Skeletal muscle tissue (tissue), 3 donors: ENCODE measurements at regions not wholly inside any gene's neighbourhood (a gene's known extent, or its start where the extent isn't known, plus 50 kb on each side); places are given as distances from the start of the nearest gene placed in this dataset.

Source experiments
- H3K27ac ChIP-seq: one replicate; pipeline ENCODE4 v1.7.0; 2013; ENCODE audit warnings: mild to moderate bottlenecking, low read depth, low read length, inconsistent platforms
- H3K27me3 ChIP-seq, 3 donors: one replicate each; pipeline ENCODE4 v1.7.0; 2013; ENCODE audit warnings: low read length in 3 of 3; ENCODE audit not compliant: control insufficient read depth in 3 of 3, insufficient read depth in 3 of 3
- H3K36me3 ChIP-seq, 3 donors: one replicate each; pipeline ENCODE4 v1.7.0; 2013; ENCODE audit warnings: low read length in 3 of 3; ENCODE audit not compliant: control insufficient read depth in 3 of 3, insufficient read depth in 3 of 3
- H3K4me1 ChIP-seq, 3 donors: one replicate each; pipeline ENCODE4 v1.7.0; 2013; ENCODE audit warnings: low read length in 3 of 3, mild to moderate bottlenecking in 3 of 3; ENCODE audit not compliant: control insufficient read depth in 3 of 3, insufficient read depth in 3 of 3
- H3K4me3 ChIP-seq, 3 donors: one replicate each; pipeline ENCODE4 v1.7.0; 2013; ENCODE audit warnings: low read length in 3 of 3
- H3K9ac ChIP-seq, 3 donors: one replicate each; pipeline ENCODE4 v1.7.0; 2013; ENCODE audit warnings: low read length in 3 of 3, mild to moderate bottlenecking in 3 of 3, moderate library complexity in 2 of 3, low read depth in 1 of 3
- H3K9me3 ChIP-seq, 3 donors: one replicate each; pipeline ENCODE4 v1.7.0; 2013; ENCODE audit warnings: low read length in 3 of 3; ENCODE audit not compliant: control insufficient read depth in 3 of 3
- donor health status: Osteomylitis.

DNA sequence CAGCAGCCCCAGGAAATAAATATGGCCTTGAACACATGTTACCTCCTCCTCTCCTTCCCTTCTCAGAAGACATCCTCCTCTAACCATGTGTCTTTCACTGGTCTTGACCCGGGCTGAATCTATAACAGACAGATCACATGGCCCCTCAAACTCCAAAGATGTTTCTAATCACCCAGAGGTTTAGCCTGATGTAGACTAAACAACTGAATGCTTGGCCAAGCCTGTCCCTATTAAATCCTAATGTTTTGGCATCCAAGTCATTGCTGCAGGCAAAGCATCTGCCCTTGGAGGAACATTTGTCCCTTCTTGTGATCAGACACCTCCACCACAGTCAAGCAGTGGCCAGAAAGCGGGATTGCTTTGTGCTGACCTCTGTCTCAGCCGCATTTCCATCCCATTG lies 65.5 kb downstream of the ANKRD60 start:
- no peak overlapping the region for H3K4me3 ChIP-seq
- H3K9me3 ChIP-seq = no peaks in the 10 kb centered on the region
- peaks cover 0 to 6% (median 5%) of the 10 kb centered on the region in 3 donors for H3K27me3 ChIP-seq
- no peak overlapping the region for H3K9ac ChIP-seq
- no peak overlapping the region for H3K27ac ChIP-seq
- no peaks in the 10 kb centered on the region for H3K4me1 ChIP-seq
- no peaks in the 10 kb centered on the region for H3K36me3 ChIP-seq

DNA sequence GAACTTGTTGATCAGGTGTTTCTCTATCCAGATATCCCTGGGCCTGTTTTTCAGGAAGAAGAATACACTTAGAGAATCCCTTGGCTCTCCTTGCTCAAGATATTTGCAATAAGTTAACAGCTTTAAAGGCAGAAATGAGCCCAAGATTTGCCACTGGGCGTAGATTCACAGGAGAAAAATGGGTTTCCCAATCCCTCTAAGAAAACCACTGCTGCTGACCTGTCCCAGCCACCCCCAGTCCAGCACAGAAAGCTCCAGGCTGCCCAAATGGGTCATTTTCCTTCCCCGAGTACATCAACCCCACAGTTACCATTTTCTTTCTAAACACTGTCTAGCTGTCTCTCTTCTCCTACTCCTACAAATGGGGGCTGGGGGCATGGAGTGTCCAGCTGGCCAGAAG lies 67.3 kb downstream of the ANKRD60 start:
- Histone ChIP-seq H3K36me3 (no peaks in the 10 kb centered on the region), H3K27ac (no peak overlapping the region), H3K9me3 (no peaks in the 10 kb centered on the region), H3K9ac (no peak overlapping the region), H3K27me3 (peaks cover 0 to 6% (median 5%) of the 10 kb centered on the region in 3 donors), H3K4me3 (no peak overlapping the region), H3K4me1 (no peaks in the 10 kb centered on the region)

GRCh38 chr20:58160451-58161061 lies 67.9 kb downstream of the ANKRD60 start:
- no peaks in the 10 kb centered on the region for H3K4me1 ChIP-seq
- no peak overlapping the region for H3K27ac ChIP-seq
- no peak overlapping the region for H3K9ac ChIP-seq
- H3K36me3 ChIP-seq = no peaks in the 10 kb centered on the region
- no peaks in the 10 kb centered on the region for H3K9me3 ChIP-seq
- H3K4me3 ChIP-seq = no peak overlapping the region
- H3K27me3 ChIP-seq = peaks cover 0 to 6% (median 5%) of the 10 kb centered on the region in 3 donors

- Histone ChIP-seq H3K36me3 (no peaks in the 10 kb centered on the region), H3K9ac (no peak overlapping the region), H3K27ac (no peak overlapping the region), H3K4me3 (no peak overlapping the region), H3K4me1 (no peaks in the 10 kb centered on the region), H3K27me3 (peaks cover 13 to 16% (median 13%) of the 10 kb centered on the region in 3 donors), H3K9me3 (no peaks in the 10 kb centered on the region)
Measured at GRCh38 chr20:58155148-58155925, 73.1 kb downstream of the ANKRD60 start.

DNA sequence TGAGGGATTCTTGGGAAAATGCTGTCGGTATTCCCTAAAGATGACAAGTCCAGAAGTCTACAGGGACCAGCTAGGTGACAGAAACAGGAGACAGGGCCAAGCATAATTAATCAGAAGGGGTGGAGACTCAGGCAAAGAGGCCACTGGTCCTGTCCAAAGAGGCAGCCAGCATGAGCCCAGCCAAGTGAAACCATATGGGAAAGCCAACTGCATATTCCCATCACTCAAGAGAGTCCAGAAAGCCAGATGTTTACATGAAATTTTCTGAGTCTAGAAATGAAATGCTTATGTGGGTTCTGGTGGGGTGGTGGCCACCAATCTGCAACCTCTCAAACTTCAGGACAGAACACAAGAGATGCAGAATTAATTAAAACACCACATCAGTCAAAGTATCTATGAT lies 74.3 kb downstream of the ANKRD60 start:
- no peak overlapping the region for H3K9ac ChIP-seq
- no peak overlapping the region for H3K27ac ChIP-seq
- no peak overlapping the region for H3K4me3 ChIP-seq
- H3K36me3 ChIP-seq = no peaks in the 10 kb centered on the region
- H3K9me3 ChIP-seq = no peaks in the 10 kb centered on the region
- peaks cover 19 to 20% (median 20%) of the 10 kb centered on the region in 3 donors for H3K27me3 ChIP-seq
- no peaks in the 10 kb centered on the region for H3K4me1 ChIP-seq

DNA sequence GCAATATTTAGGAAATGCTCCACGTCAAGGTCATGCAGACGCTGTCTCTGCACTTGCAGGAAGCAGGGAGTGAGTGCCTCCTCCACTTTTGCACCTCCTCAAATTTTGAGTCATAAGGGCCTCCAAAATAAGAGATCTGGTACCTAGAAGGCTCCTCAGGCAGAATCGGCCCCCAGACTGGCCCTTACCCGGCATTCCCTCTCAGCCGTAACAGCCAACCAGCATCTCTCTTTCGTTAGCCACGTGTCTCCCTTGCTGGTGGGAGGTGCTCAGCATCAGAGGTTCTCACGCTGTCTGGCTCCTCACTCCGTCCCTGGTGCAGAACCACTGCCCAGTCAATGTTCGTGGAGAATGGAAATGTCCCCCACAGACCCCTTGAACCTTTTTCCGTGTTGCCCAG lies 75.3 kb downstream of the ANKRD60 start:
- Histone ChIP-seq H3K36me3 (no peaks in the 10 kb centered on the region), H3K4me1 (no peaks in the 10 kb centered on the region), H3K27ac (no peak overlapping the region), H3K27me3 (peaks cover 25 to 29% (median 28%) of the 10 kb centered on the region in 3 donors), H3K9me3 (no peaks in the 10 kb centered on the region), H3K4me3 (no peak overlapping the region), H3K9ac (no peak overlapping the region)

DNA sequence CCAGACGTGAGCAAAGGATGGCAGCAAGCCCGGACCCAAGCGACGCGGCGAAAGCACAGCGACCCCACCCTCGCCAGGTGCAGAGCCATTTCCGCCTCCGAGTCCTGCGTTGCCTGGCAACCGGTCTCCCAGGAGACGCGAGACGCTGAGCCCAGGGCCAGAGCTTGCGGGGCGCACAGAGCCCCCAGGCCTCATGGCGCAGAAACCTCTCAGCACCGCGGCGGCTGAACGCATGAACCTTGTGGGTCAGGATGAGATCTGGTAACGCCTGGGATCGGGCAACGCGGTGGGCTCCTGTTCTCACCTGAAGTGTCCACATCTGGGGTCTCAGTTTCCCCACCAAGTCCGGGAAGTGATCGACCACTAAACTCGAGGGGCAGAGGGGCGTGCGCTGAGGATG lies 77.7 kb downstream of the ANKRD60 start:
- Histone ChIP-seq H3K9ac (no peak overlapping the region), H3K4me1 (peaks cover 0 to 2% (median 0%) of the 10 kb centered on the region in 3 donors), H3K27me3 (peaks cover 29 to 35% (median 34%) of the 10 kb centered on the region in 3 donors), H3K9me3 (no peaks in the 10 kb centered on the region), H3K4me3 (no peak overlapping the region), H3K27ac (no peak overlapping the region), H3K36me3 (no peaks in the 10 kb centered on the region)

DNA sequence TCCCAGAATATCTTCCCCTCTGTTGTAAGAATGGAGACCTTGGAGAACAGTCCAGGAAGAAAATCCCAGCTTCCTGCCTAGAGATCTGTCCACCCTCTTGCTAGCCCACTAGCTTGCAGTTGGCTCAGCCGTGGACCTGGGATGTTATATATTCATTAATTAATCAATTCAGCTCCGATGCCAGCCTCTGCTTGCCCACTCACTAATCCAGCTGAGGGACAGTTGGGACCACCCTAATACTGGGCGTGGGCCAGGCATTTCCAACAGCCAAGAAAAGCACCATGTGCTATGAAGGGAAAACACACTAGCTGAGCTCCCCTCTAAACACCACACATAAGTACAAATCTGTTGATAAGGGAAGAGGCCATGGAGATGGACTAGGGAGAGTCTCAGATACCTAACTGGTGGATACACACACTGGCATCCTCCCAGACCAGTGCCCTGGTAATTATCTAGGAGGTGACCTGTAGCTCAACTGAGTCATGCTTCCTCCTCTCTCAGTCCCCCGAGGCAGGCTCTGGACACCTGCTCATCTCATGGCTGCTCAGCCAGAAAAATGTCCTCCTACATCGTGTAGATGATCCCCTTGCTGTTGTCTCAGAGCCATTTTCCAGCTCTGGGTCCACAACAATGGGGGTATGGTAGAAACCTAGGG lies 78.9 kb downstream of the ANKRD60 start:
- no peak overlapping the region for H3K4me3 ChIP-seq
- peaks cover 29 to 35% (median 34%) of the 10 kb centered on the region in 3 donors for H3K27me3 ChIP-seq

GRCh38 chr20:58148891-58149290 lies 79.6 kb downstream of the ANKRD60 start:
- Histone ChIP-seq H3K27ac (no peak overlapping the region), H3K4me1 (peaks cover 0 to 4% (median 0%) of the 10 kb centered on the region in 3 donors), H3K9ac (no peak overlapping the region), H3K27me3 (peaks cover 26 to 34% (median 34%) of the 10 kb centered on the region in 3 donors), H3K4me3 (no peak overlapping the region), H3K36me3 (no peaks in the 10 kb centered on the region), H3K9me3 (no peaks in the 10 kb centered on the region)

More for the DNA sequence above, 78.9 kb downstream of the ANKRD60 start:
- Histone ChIP-seq H3K9me3 (no peaks in the 10 kb centered on the region), H3K9ac (no peak overlapping the region), H3K36me3 (no peaks in the 10 kb centered on the region), H3K4me1 (peaks cover 0 to 4% (median 0%) of the 10 kb centered on the region in 3 donors), H3K27ac (no peak overlapping the region)
